ENCODE measurements at regions not wholly inside any gene's neighbourhood (a gene's known extent, or its start where the extent isn't known, plus 50 kb on each side); places are given as distances from the start of the nearest gene placed in this dataset.

DNA sequence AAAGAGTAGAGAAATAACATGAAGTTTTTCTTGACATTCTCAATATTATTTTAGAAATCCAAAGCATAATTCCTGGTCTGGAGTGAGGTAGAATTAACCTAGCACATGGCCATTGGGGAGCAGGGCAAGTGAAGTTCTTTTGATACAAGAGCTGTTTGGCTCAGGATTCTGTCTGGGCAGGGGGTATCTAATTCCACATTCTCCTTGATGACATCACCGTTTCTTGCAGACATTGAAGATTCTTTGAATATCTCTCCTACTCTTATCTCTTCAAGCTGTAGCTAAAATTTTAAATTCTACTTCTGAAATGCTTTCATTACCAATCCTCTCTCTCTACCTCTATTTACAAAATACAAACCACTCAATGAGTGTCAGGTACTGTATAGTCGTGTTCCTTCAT, 138.2 kb upstream of the TENM4 start:
- H4K91ac ChIP-seq (ENCODE audit: insufficient read depth, low read depth, low read length), result no peak overlapping the region
- H2AFZ ChIP-seq (replicated peaks; ENCODE audit: low read length, poor library complexity), result no peak overlapping the region
- no peaks in the 10 kb centered on the region for H4K20me1 ChIP-seq (ENCODE audit: insufficient read depth, low read length)
- no peak overlapping the region for H2AK9ac ChIP-seq (replicated peaks; ENCODE audit: low read depth, low read length, poor library complexity)
- H3K27ac ChIP-seq (ENCODE audit: insufficient read depth, low read length), result no peak overlapping the region
- H3K4me1 ChIP-seq (ENCODE audit: control insufficient read depth, insufficient read depth, low read length), result no peaks in the 10 kb centered on the region
- no peak overlapping the region for H3K4me3 ChIP-seq (ENCODE audit: insufficient read depth, low read depth, low read length)
- H3K9me3 ChIP-seq (ENCODE audit: control insufficient read depth, insufficient read depth, low read length), result no peaks in the 10 kb centered on the region
- H2BK120ac ChIP-seq (ENCODE audit: low read depth, low read length), result no peak overlapping the region
- no peak for ATAC-seq (ENCODE audit: low read depth)
- no peaks in the 10 kb centered on the region for H3K9me1 ChIP-seq (ENCODE audit: insufficient read depth, low read length)
- H3K14ac ChIP-seq (replicated peaks; ENCODE audit: low read depth, low read length), result no peak overlapping the region
- in situ Hi-C loops (cut with MboI; ENCODE audit: low sequenced_read_pairs) (no loop called here), dilution Hi-C loops (cut with HindIII; ENCODE audit: low sequenced_read_pairs, unreplicated experiment) (no loop called here), intact Hi-C loops (cut with micrococcal nuclease) (no loop called here)
- H3K36me3 ChIP-seq (ENCODE audit: control insufficient read depth, insufficient read depth, low read length), result no peaks in the 10 kb centered on the region
- CTCF ChIA-PET, result no interaction called here
- H3K56ac ChIP-seq (ENCODE audit: extremely low read depth, insufficient read depth, low read length), result no peak overlapping the region
- no peaks in the 10 kb centered on the region for H3K79me1 ChIP-seq (ENCODE audit: low read depth in 1 of 2, low read length in 2 of 2)
- H4K5ac ChIP-seq (ENCODE audit: low read depth, low read length), result no peak overlapping the region
- no peaks in the 10 kb centered on the region for H3K27me3 ChIP-seq (ENCODE audit: control insufficient read depth, insufficient read depth, low read length)
- no peak overlapping the region for H3K9ac ChIP-seq (ENCODE audit: low read depth, low read length)
- H2AK5ac ChIP-seq (ENCODE audit: low read depth, low read length), result no peak overlapping the region
- H3K4ac ChIP-seq (ENCODE audit: low read depth, low read length), result no peak overlapping the region
- H2BK5ac ChIP-seq (ENCODE audit: low read depth, low read length, poor library complexity, severe bottlenecking), result no peak overlapping the region
- no TSS peak for BruUV-seq (replicated peaks)
- TF ChIP-seq MXI1 (IDR thresholded peaks at IDR 0.05; ENCODE audit: borderline replicate concordance, low read depth, low read length) (no peak), POLR2A (IDR thresholded peaks at IDR 0.05; ENCODE audit: low read depth, low read length) (no peak), BHLHE40 (IDR thresholded peaks at IDR 0.05; ENCODE audit: low read depth, low read length) (no peak), MAZ (IDR thresholded peaks at IDR 0.05; ENCODE audit: borderline replicate concordance, low read depth, low read length) (no peak), MAFK (IDR thresholded peaks at IDR 0.05; ENCODE audit: low read depth, low read length) (no peak), CHD1 (IDR thresholded peaks at IDR 0.05; ENCODE audit: low read depth, low read length) (no peak), RFX5 (IDR thresholded peaks at IDR 0.05; ENCODE audit: low read depth, low read length) (no peak), CEBPB (IDR thresholded peaks at IDR 0.05; ENCODE audit: low read depth, low read length) (no peak), RCOR1 (IDR thresholded peaks at IDR 0.05; ENCODE audit: insufficient replicate concordance, low read length) (no peak), NFE2L2 (IDR thresholded peaks at IDR 0.05; ENCODE audit: low read depth, low read length) (no peak), FOS (IDR thresholded peaks at IDR 0.05; ENCODE audit: low read depth, low read length) (no peak), SMC3 (IDR thresholded peaks at IDR 0.05; ENCODE audit: low read depth, low read length) (no peak)
- TF ChIP-seq, protein P1, sequence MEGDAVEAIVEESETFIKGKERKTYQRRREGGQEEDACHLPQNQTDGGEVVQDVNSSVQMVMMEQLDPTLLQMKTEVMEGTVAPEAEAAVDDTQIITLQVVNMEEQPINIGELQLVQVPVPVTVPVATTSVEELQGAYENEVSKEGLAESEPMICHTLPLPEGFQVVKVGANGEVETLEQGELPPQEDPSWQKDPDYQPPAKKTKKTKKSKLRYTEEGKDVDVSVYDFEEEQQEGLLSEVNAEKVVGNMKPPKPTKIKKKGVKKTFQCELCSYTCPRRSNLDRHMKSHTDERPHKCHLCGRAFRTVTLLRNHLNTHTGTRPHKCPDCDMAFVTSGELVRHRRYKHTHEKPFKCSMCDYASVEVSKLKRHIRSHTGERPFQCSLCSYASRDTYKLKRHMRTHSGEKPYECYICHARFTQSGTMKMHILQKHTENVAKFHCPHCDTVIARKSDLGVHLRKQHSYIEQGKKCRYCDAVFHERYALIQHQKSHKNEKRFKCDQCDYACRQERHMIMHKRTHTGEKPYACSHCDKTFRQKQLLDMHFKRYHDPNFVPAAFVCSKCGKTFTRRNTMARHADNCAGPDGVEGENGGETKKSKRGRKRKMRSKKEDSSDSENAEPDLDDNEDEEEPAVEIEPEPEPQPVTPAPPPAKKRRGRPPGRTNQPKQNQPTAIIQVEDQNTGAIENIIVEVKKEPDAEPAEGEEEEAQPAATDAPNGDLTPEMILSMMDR (conservative IDR thresholded peaks at IDR 0.05; ENCODE audit: low read depth, low read length), result no peak
- TF ChIP-seq, protein P2, sequence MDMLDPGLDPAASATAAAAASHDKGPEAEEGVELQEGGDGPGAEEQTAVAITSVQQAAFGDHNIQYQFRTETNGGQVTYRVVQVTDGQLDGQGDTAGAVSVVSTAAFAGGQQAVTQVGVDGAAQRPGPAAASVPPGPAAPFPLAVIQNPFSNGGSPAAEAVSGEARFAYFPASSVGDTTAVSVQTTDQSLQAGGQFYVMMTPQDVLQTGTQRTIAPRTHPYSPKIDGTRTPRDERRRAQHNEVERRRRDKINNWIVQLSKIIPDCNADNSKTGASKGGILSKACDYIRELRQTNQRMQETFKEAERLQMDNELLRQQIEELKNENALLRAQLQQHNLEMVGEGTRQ (IDR thresholded peaks at IDR 0.05; ENCODE audit: low read depth, low read length), result no peak
- TF ChIP-seq, protein P3, sequence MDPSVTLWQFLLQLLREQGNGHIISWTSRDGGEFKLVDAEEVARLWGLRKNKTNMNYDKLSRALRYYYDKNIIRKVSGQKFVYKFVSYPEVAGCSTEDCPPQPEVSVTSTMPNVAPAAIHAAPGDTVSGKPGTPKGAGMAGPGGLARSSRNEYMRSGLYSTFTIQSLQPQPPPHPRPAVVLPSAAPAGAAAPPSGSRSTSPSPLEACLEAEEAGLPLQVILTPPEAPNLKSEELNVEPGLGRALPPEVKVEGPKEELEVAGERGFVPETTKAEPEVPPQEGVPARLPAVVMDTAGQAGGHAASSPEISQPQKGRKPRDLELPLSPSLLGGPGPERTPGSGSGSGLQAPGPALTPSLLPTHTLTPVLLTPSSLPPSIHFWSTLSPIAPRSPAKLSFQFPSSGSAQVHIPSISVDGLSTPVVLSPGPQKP (IDR thresholded peaks at IDR 0.05; ENCODE audit: borderline replicate concordance, low read depth, low read length), result no peak
- H2BK15ac ChIP-seq (ENCODE audit: low read depth, low read length), result no peak overlapping the region
- H4K8ac ChIP-seq (ENCODE audit: low read depth in 2 of 2, low read length in 2 of 2), result no peak overlapping the region
- POLR2A ChIA-PET (ENCODE audit: unreplicated experiment), result no interaction called here
- WGBS, 2 experiments (ENCODE audit: extremely low coverage in 2 of 2, insufficient read length in 1 of 2), result no CpG with 5 or more reads among the region's 2 CpGs
- no peak overlapping the region for H3K18ac ChIP-seq (ENCODE audit: low read depth, low read length)
- no peak for DNase-seq
- H3K23ac ChIP-seq (ENCODE audit: low read depth, low read length), result no peak overlapping the region
- no peak overlapping the region for H3K4me2 ChIP-seq (ENCODE audit: low read depth, low read length)
- no peak overlapping the region for H2BK20ac ChIP-seq (ENCODE audit: low read depth, low read length)
